Ammon's horn (tissue), 1 donor: ENCODE measurements at regions not wholly inside any gene's neighbourhood (a gene's known extent, or its start where the extent isn't known, plus 50 kb on each side); places are given as distances from the start of the nearest gene placed in this dataset.

Experiments
- DNase-seq: peaks from one replicate; pipeline ENCODE4 v3.0.0-alpha.2; 2016; ENCODE audit warnings: low spot score

- DNase-seq = no peak
These were observed 1475.0 kb downstream of the SLITRK1 start for GRCh38 chr13:82407321-82407720.

DNA sequence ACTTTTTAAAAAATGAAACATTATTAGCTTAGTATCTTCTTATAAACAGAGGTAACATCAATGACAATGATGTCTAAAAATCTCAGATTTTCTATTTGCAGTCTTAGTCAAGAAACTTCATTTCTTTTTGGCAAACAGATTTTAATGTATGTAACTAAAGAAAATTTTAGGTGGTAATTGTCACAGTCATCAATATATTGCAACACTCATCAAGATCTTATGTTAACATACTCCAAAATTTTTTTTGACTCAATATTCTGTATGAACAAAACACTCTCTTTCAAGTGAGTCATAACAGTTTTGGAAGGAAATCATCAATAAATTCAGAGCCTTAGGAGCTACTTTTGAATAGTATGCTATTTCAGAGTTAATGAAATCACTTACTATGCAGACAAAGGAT is 1507.6 kb downstream of the SLITRK1 start:
- no peak for DNase-seq

- no peak for DNase-seq
These were observed 1512.0 kb downstream of the SLITRK1 start for GRCh38 chr13:82370316-82370715.

- DNase-seq = no peak
These were observed 1517.7 kb downstream of the SLITRK1 start for GRCh38 chr13:82364525-82364924.

DNA sequence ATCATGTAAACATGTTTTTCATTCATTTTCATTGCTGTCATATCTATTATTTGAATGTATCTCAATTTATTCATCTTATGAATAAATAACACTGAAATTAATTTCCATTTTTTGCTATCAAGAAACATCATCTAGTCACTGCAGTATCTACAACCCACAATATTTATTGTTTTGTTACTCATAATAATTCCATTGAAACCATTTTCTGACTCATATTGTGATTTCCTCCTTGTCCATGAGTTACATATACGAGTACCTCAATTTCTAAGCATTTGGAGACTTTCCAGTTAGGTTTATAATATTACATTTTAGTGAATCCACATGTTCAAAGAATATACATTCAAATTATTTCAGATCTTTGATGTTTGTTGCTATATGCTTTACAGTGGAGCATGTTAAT is 1524.0 kb downstream of the SLITRK1 start:
- no peak for DNase-seq

- DNase-seq = peak; percentile 15
These were observed 1525.4 kb downstream of the SLITRK1 start for GRCh38 chr13:82356667-82357410.

- DNase-seq = no peak
These were observed 1537.4 kb downstream of the SLITRK1 start for GRCh38 chr13:82344867-82345266.

DNA sequence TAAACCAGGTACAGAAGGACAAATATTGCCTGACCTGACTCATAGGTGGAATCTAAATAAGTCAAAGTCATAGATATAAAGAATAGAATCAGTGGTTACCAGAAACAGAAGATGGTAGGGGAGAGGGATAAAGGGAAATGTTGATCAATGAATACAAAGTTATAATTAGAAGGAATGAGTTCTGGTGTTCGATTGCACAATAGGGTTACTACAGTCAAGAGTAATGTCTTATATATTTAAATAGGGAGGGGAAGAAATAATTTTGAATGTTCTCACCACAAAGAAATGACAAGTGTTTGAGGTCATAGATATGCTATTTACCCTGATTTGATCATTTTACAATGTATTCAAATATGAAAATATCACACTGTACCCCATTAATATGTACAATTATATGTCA is 1541.2 kb downstream of the SLITRK1 start:
- no peak for DNase-seq

DNA sequence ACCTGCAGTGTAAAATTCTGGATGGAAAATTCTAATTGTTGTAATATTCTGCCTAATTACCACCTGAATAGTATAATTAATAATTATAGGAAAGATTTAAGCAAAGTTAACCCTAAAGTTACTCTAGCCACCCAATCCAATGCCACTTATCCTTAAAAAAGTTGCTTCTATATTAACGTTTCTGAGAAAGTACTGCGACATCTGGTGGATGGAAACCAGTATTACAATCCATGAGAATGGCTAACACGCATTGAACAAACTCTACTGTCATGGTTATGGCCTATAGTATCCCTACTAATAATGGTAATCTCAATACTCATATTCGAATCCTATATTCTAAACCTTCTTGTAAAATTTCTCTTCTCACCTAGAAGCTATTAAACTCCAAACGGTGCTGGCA is 1551.8 kb downstream of the SLITRK1 start:
- no peak for DNase-seq

DNA sequence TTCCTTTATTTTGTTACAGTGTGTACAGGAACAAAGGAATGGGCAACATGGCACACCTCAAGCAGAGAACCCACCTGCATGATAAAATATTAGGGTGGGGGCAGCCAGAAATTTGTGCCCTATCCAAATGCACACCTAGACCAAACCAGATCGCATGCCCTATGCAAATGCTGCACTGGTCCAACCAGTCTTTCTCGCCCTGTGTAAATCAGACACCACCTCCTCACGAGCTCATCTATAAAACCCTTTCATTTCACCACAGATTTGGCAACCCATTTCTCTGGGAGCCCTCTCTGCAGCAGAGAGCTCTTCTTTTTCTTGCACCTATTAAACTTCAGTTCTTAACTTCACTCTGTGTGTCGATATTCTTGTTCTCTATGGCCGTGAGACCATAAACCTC is 1559.2 kb downstream of the SLITRK1 start:
- DNase-seq = no peak

DNA sequence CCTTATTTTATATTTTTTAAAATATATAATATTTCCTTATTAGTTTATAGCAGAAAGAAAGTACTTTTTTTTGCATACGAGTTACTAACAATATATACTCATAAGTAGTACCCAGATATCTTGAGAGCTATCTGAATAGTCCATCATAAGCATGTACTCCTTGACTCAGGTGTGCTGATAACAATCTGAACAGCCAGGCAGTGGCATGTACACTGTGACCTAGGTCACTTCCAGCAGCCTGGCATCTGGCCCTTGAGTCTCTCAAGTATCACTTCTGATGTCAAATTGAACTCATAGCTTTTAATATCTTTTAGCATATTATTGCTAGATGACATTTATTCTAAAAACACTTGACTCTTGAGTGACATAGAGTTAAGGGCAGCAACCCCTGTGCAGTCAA is 1576.7 kb downstream of the SLITRK1 start:
- no peak for DNase-seq

- no peak for DNase-seq
These were observed 1584.2 kb downstream of the SLITRK1 start for GRCh38 chr13:82298106-82298505.

GRCh38 chr13:82294226-82294625 is 1588.0 kb downstream of the SLITRK1 start:
- DNase-seq = no peak

DNA sequence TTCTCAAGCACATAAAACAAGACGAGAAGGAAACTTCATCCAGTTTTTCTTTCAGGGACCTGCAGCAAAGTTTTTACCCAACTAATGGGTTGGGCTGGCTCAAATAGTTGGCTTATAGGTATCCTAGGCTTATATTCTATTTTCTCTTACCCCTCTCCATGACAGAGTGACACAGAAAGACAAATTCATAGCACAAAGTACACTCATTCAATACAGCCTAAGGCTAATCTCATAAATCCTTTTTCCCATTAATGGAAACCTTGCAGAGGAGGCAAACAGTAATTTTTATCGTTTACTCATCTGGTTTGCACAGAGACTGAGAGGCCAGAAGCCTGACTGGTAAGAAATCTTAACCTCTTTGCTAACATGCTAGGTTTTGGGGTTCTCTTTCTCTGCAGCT is 1589.9 kb downstream of the SLITRK1 start:
- no peak for DNase-seq

DNA sequence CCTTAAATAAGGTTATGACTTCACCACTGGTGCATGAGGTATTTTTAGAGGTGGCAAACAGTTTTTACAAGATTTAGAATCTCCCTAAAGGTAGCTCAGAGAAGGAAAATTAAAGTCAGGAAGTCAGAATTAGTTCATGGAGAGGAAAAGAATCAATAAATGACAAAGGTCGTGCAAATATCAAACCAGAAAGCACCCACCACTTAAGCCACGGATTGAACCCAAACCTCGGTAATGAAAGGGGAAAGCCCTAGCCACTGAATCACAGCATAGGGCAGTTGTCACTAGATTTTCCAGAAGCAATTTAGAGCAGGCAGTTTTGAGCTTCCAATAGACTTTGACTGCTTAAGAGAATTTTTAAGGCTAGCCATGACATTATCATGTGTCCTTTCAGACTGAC is 1590.4 kb downstream of the SLITRK1 start:
- no peak for DNase-seq

DNA sequence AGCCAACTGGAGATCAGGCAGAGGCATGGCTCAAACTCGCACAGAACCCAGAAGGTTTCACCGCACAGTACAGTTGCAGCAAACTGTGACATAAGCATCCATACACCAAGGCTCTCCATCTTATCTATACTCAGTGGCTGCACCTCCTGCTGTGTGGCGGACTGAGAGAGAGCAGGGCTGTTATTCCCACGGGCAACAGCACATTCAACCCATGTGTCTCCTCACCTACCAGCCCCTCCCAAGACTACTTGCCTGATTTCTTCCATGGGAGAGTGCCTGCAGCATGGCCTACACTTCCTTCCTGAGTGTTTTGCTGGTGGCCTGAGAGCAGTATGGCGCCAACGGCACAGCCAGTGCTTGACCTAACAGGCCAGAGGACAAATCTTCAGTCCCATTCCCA is 1606.6 kb downstream of the SLITRK1 start:
- DNase-seq = no peak

DNA sequence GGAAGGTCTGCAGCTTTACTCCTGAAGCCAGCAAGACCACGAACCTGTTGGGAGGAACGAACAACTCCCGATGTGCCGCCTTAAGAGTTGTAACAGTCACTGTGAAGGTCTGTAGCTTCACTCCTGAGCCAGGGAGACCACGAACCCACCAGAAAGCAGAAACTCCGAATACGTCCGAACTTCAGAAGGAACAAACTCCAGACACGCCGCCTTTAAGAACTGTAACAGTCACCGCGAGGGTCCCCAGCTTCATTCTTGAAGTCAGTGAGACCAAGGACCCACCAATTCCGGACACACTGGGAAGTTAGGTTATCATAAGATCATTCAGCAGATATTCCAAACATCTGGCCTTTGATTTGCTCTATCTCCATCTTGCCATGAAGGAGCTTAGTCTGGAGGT is 1623.0 kb downstream of the SLITRK1 start:
- no peak for DNase-seq

- no peak for DNase-seq
These were observed 1624.3 kb downstream of the SLITRK1 start for GRCh38 chr13:82257790-82258507.

DNA sequence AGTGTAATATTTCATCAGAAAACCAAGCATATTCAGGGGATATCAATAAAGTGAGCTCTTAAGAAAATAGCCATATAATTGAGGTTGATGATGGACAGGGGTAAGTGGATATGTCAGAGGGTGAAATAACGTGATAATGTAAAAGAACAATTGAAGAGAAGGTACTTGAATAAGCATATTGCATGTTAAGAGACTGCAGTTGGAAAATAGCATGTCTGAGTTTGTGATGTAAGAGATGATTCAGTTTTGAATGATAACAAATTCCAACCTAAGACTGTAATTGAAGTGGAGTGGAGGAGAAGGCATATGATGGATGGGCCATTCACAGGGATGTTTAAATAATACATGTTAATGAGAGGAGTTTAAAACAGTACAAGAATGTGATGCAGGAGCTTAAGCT is 1633.5 kb downstream of the SLITRK1 start:
- DNase-seq = no peak

DNA sequence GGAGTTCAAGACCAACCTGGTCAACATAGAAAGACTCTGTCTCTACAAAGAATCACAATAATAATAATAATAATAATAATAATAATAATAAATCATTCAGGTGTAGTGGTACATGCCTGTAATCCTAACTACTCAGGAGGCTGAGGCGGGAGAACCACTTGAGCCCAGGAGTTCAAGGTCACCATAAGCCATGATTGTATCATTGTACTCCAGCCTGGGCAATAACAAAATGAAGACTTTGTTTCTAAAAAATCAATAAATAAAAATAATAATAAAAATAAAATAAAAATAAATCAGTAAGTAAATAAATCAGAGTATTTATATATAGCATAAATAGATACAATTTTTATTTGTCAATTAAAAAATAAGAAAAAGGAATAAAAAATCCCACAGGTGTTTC is 1636.4 kb downstream of the SLITRK1 start:
- no peak for DNase-seq

DNA sequence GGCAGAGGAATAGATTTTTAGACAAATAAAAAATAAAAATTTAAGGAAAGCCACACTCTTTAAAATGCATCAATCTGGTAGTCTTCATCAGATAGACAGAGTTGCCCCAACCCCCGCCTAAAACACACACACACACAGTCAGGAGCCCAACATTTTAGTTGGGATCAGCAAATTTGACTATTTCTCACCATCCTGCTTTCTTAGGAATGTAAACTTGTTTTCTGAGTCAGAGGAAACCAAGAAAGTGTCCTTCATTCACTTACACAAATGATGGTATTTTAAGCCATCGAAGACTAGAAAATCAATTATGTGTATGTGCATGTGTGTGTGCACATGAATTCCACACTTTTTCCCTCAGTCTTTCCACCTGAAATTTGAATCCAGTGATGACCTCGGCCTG is 1657.5 kb downstream of the SLITRK1 start:
- DNase-seq = no peak

- no peak for DNase-seq
These were observed 1660.7 kb downstream of the SLITRK1 start for GRCh38 chr13:82221621-82222020.

DNA sequence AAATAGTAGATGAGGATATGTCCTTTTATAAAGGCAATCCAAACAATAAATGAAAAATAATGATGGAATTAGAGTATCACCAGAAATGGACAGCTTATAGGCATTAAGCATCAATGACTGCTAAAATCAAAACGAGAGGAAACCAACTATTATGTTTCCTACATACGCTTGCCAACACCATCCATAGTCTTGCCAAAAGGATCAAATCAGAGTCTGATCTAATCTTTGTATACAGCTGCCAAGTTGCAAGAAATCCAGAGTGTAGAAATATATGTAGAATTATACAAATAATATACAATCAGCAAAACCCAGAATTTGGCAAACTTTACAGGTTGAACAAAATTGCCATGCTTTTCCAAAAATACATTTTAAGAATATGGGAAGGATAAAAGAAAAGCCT is 1661.6 kb downstream of the SLITRK1 start:
- no peak for DNase-seq

- no peak for DNase-seq
These were observed 1666.1 kb downstream of the SLITRK1 start for GRCh38 chr13:82216165-82216564.
